GM12892 (cell line): ENCODE measurements at regions not wholly inside any gene's neighbourhood (a gene's known extent, or its start where the extent isn't known, plus 50 kb on each side); places are given as distances from the start of the nearest gene placed in this dataset.

Experiments used
- DNase-seq: peaks from one replicate; pipeline ENCODE4 v3.0.0; 2011; ENCODE audit not compliant: insufficient read length
- FAIRE-seq: peaks from 2 replicates; lab custom pipeline; 2011; peaks lifted over from hg19 to GRCh38; lab: Jason Lieb, UNC
- POLR2A ChIP-seq: IDR thresholded peaks from 2 replicates; pipeline ENCODE4 v1.6.1; 2011; ENCODE audit warnings: low read depth, low read length, control low read depth
- POLR2AphosphoS5 ChIP-seq: IDR thresholded peaks from 2 replicates; pipeline ENCODE4 v1.6.1; 2011; ENCODE audit warnings: low read depth, low read length, control low read depth
- TAF1 ChIP-seq: IDR thresholded peaks from 2 replicates; pipeline ENCODE4 v1.6.1; 2011; ENCODE audit warnings: low read depth, mild to moderate bottlenecking, control low read depth, low read length, borderline replicate concordance

DNA sequence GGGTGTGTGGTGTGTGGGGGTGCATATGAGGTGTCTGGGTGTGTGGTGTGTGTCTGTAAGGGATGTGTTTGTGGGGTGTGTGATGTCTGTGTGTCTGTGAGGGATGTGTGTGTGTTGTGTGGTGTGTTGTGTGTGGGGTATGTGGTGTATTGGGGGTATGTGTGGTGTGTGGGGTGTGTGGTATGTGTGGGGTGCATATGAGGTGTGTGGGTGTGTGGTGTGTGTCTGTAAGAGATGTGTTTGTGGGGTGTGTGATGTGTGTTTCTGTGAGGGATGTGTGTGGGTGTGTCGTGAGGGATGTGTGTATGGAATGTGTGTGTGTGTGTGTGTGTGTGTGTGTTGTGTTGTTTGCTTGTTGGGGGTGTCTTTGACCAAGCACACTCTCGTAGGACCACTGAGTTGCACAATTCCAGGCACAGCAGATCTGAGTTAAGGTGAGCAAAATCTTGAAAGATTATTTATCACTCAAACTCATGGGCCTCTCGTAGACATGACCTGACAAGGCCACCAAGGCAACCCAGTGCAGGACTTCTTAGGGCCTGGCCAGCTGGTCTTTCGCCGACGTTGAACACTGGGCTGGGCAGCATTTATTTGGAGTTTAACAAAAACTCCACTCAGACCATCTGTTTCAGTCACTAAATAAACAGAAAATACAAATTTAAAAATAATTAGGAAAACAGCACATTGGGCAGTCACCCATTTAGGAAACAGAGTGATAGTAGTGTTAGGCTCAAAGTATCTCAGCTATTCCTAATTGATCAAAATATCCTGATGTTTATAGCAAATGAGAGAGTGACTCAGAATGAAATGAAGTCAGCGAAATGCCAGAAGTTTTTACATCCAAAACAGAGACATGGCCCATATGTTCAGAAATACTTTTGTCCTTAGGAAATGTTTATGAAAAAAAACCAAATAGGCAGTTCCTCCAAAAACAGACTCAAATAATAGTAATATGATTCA lies 301.1 kb downstream of the FGF9 start:
- DNase-seq, result no peak
- FAIRE-seq, result no peak
- TF ChIP-seq TAF1, result no peak
- no peak for TF ChIP-seq POLR2AphosphoS5
- TF ChIP-seq POLR2A, result no peak

DNA sequence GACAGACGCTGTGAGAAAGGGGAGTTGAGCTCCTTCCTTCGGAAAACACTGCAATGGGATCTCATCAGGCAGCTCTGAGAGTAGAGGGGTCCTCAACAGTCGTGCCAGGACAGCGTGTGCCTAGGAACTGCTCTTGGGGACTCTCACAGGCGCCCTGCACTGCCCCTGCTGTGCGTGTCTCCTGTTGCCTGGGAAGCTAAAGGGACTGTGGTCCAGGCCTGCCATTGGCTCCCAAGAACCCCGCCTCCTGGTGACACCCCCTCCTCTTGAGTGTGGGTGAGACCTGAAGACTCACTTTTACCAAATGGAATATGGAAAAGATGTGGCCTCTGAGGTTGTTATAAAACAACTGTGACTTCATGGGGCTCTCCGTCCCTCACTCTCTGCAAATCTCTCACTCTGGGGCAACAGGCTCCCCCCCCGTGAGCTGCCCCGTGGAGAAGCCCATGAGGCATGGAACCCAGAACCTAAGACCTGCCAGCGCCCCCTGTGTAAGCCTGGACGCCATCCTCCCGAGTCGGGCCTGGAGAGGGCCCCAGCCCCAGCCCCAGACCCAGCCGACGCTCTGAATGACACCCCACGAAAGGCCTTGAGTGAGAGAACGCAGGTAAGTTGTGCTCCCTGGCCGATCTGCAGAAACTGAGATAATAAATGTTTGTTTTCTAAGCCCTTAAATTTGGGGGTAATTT lies 302.7 kb downstream of the FGF9 start:
- TF ChIP-seq POLR2A (no peak), POLR2AphosphoS5 (no peak), TAF1 (no peak)
- DNase-seq (no peak), FAIRE-seq (no peak)

DNA sequence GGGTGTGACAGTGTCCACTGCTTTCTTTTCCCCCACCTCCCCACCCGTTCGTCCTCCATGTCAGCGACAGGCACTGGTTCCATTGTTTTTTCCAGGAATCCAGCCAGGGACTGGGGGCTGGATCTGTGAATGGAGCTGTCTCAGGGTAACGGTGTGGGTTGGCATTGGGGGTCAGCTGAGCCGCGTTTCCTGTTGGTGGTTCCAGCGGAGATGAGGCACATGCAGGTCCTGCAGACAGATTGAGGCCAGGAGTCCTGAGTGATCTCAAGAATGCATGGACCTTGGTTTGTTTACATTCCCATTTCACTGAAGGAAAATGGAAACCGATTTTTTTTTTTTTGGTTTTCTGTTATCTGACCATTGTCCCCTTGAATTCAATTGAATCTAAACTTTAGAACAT lies 303.9 kb downstream of the FGF9 start:
- FAIRE-seq (no peak), DNase-seq (no peak)
- no peak for TF ChIP-seq TAF1
- no peak for TF ChIP-seq POLR2A
- no peak for TF ChIP-seq POLR2AphosphoS5

- no peak for FAIRE-seq
- no peak for DNase-seq
- TF ChIP-seq POLR2AphosphoS5 (no peak), TAF1 (no peak), POLR2A (no peak)
Observed at GRCh38 chr13:21976159-21976558, 305.3 kb downstream of the FGF9 start.

DNA sequence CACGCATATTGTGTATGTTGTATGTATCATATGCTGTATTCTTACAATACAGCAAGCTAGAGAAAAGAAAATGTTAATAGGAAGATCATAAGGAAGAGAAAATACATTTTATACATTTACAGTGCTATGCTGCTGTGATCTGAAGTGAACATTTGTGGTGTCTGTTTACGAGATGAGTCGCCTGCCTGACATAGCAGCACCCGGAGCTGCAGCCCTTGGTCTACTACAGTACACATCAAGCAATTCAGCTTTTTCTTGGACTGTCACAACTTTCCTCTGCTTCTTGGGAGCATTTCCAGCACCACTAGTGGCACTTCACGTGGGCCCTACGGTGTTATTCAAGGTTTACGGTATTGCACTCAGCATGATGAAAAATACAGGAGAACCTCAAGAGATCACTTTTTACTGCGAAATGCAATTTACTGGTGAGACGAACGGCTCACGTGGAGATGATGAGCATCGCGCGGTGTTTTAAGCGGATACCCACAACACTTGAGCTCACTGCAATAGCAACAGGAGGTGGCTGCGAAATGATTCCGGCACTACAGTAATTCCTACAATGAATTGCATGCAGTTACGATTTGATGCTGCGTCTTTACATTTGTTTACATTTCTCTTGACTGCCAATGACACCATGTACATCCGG lies 308.4 kb downstream of the FGF9 start:
- no peak for DNase-seq
- TF ChIP-seq POLR2AphosphoS5 (no peak), TAF1 (no peak), POLR2A (no peak)
- no peak for FAIRE-seq

DNA sequence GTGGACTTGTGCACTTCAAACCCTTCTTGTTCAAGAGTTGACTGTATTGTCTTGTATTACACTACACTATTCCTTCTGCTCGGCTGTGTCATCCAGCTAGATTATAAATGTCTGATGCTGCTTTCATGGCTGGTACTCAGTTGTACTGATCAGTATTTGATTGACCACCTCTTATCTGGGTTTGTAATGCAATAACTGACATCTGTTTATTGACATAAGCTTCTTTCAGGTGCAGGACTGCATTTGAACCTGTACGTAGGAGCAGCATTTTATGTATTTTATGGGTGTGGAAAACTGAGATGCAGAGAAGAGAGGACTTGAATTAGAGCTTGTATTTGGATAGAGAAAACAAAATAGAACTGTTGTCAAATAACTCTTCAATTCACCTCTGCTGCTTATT lies 309.2 kb downstream of the FGF9 start:
- TF ChIP-seq POLR2A (no peak), TAF1 (no peak), POLR2AphosphoS5 (no peak)
- no peak for FAIRE-seq
- no peak for DNase-seq

DNA sequence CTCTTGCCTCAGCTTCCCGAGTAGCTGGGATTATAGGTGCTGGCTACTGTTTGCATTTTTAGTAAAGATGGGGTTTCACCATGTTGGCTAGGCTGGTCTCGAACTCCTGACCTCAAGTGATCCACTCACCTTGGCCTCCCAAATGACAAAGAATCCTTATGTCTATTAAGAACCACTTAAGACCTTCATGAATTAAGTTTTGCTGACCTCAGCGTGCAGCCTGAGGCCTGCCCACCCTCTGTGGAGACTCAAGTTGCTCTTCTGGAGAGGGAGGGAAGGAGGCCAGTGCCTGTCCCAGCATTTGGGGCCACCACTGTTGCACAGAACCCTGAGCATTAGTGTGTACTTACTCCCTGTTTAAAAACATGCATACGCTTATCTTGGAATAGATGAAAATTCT lies 313.3 kb downstream of the FGF9 start:
- FAIRE-seq, result no peak
- no peak for DNase-seq
- no peak for TF ChIP-seq POLR2A
- TF ChIP-seq TAF1, result no peak
- TF ChIP-seq POLR2AphosphoS5, result no peak

- FAIRE-seq (no peak), DNase-seq (no peak)
- TF ChIP-seq POLR2AphosphoS5, result no peak
Observed at GRCh38 chr13:21986602-21987001, 315.7 kb downstream of the FGF9 start.

GRCh38 chr13:21987793-21988192 lies 316.9 kb downstream of the FGF9 start:
- no peak for DNase-seq
- TF ChIP-seq POLR2AphosphoS5 (no peak), TAF1 (no peak), POLR2A (no peak)
- FAIRE-seq, result no peak

DNA sequence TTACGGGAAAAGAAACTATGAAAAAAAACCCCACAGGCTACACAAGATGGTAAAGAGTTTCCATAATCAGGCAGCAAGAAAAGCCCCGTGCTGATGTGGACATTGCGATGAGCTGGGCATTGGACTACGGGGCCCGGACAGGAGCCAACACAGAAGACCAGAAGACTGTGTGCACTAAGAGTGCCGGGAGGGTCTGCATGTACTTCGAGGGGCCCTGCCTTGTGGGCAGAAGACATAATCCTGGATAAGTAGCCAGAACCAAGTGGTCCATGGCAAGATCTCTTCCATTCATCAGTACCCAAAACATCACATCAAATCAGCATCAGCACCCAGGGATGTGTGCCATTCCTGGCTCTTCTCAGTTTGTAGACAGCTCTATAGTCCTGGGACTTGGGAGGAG lies 317.8 kb downstream of the FGF9 start:
- FAIRE-seq (no peak), DNase-seq (no peak)
- TF ChIP-seq POLR2A, result no peak
- no peak for TF ChIP-seq TAF1
- no peak for TF ChIP-seq POLR2AphosphoS5

- no peak for FAIRE-seq
- TF ChIP-seq POLR2A, result no peak
- TF ChIP-seq POLR2AphosphoS5, result no peak
- TF ChIP-seq TAF1, result no peak
- no peak for DNase-seq
Observed at GRCh38 chr13:21996049-21996448, 325.2 kb downstream of the FGF9 start.

GRCh38 chr13:21997726-21998125 lies 326.9 kb downstream of the FGF9 start:
- DNase-seq (no peak), FAIRE-seq (no peak)
- TF ChIP-seq TAF1, result no peak
- no peak for TF ChIP-seq POLR2A
- no peak for TF ChIP-seq POLR2AphosphoS5
